ENCODE measurements at regions not wholly inside any gene's neighbourhood (a gene's known extent, or its start where the extent isn't known, plus 50 kb on each side); places are given as distances from the start of the nearest gene placed in this dataset.
"Not testable (repeated sequence)": the region's sequence is repeated elsewhere in the genome, so short reads cannot be mapped to it uniquely, and the experiment has no call there.

DNA sequence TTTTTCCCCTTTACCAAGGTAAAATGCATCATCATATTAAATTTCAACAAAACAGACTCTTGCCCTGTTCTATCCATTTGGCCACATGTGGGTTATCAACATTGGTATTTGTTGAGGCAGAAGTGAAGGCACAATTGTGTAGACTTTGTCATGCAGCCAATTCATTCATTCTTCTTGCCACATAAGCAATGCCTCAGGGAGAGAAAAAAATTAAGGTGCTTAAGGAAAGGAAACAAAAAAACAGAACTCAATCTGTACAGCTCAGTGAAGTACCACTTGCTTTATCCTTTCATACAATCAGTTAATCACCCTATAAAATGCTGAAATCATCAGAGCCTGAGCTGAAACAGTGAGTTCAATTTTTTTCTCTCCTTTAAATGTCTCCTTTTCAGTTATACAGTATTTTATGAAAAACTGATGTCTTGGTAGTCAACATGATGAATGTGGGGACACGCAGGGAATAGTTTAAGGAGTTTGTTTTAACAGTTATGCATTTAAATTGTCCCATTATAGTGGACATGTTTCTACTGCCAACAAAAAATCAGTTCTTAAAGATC lies 588.9 kb downstream of the MFSD1 start:
- CTCF ChIA-PET, result no interaction called here
- no peaks in the 10 kb centered on the region for H3K4me1 Mint-ChIP-seq (ENCODE audit: low read depth, unreplicated experiment)
- intact Hi-C loops (cut with micrococcal nuclease; ENCODE audit: unreplicated experiment), result no loop called here
- H3K4me3 Mint-ChIP-seq (ENCODE audit: unreplicated experiment), result no peak overlapping the region
- H3K27ac Mint-ChIP-seq (ENCODE audit: unreplicated experiment), result no peak overlapping the region
- Histone ChIP-seq H3K27me3 (replicated peaks; ENCODE audit: control insufficient read depth, insufficient read depth, low read length) (no peaks in the 10 kb centered on the region), H3K36me3 (ENCODE audit: control insufficient read depth, insufficient read depth, low read length) (no peaks in the 10 kb centered on the region), H3K4me1 (no peaks in the 10 kb centered on the region), H3K9me3 (no peaks in the 10 kb centered on the region), H3K4me3 (ENCODE audit: low read depth, low read length) (no peak overlapping the region)
- POLR2A ChIA-PET, result no interaction called here
- H3K36me3 Mint-ChIP-seq (ENCODE audit: insufficient read depth, unreplicated experiment), result no peaks in the 10 kb centered on the region
- no peaks in the 10 kb centered on the region for H3K9me3 Mint-ChIP-seq (ENCODE audit: unreplicated experiment)
- H3K27me3 Mint-ChIP-seq (ENCODE audit: insufficient read depth, unreplicated experiment), result peaks cover 2% of the 10 kb centered on the region
- TF ChIP-seq, protein P1, sequence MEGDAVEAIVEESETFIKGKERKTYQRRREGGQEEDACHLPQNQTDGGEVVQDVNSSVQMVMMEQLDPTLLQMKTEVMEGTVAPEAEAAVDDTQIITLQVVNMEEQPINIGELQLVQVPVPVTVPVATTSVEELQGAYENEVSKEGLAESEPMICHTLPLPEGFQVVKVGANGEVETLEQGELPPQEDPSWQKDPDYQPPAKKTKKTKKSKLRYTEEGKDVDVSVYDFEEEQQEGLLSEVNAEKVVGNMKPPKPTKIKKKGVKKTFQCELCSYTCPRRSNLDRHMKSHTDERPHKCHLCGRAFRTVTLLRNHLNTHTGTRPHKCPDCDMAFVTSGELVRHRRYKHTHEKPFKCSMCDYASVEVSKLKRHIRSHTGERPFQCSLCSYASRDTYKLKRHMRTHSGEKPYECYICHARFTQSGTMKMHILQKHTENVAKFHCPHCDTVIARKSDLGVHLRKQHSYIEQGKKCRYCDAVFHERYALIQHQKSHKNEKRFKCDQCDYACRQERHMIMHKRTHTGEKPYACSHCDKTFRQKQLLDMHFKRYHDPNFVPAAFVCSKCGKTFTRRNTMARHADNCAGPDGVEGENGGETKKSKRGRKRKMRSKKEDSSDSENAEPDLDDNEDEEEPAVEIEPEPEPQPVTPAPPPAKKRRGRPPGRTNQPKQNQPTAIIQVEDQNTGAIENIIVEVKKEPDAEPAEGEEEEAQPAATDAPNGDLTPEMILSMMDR (IDR thresholded peaks at IDR 0.05; ENCODE audit: insufficient read depth in 1 of 2, low read depth in 1 of 2, low read length in 1 of 2, severe bottlenecking in 1 of 2, unreplicated experiment in 1 of 2), result no peak
- BruUV-seq (replicated peaks), result no TSS peak
- no peak for DNase-seq

DNA sequence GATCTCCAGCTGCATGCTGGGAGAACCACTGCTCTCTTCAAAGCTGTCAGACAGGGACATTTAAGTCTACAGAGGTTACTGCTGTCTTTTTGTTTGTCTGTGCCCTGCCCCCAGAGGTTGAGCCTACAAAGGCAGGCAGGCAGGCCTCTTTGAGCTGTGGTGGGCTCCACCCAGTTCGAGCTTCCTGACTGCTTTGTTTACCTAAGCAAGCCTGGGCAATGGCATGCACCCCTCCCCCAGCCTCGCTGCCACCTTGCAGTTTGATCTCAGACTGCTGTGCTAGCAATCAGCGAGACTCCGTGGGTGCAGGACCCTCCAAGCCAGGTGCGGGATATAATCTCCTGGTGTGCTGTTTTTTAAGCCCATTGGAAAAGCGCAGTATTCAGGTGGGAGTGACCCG lies 591.0 kb upstream of the IL12A start:
- H3K36me3 Mint-ChIP-seq (ENCODE audit: insufficient read depth, unreplicated experiment); H3K9me3 Mint-ChIP-seq (ENCODE audit: unreplicated experiment); H3K4me1 Mint-ChIP-seq (ENCODE audit: low read depth, unreplicated experiment); H3K9me3 ChIP-seq; H3K4me3 ChIP-seq (ENCODE audit: low read depth, low read length); H3K27me3 Mint-ChIP-seq (ENCODE audit: insufficient read depth, unreplicated experiment); intact Hi-C loops (cut with micrococcal nuclease; ENCODE audit: unreplicated experiment); H3K4me3 Mint-ChIP-seq (ENCODE audit: unreplicated experiment); H3K27ac Mint-ChIP-seq (ENCODE audit: unreplicated experiment); CTCF ChIA-PET; H3K4me1 ChIP-seq; BruUV-seq (replicated peaks); POLR2A ChIA-PET; H3K27me3 ChIP-seq (replicated peaks; ENCODE audit: control insufficient read depth, insufficient read depth, low read length); DNase-seq; H3K36me3 ChIP-seq (ENCODE audit: control insufficient read depth, insufficient read depth, low read length): not testable (repeated sequence)

DNA sequence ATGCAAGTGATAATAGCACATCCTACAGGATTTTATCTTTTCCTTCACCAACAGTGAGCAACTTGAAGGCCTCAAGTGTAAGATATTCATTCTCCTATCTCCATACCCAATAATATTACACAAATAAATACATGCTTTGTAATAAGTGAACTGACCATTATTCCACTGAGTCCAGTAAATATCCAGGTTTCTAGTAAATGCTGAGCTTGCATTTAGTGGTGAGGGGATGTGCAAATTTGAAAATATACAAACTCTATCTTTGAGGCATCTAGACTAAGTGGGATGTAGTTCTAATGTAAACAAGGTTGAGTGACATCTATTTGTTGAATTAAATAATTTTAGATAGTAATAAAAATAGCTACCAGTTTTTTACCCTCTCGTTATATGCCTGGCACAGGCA lies 587.6 kb upstream of the IL12A start:
- ChIA-PET CTCF (no interaction called here), POLR2A (no interaction called here)
- Mint-ChIP-seq H3K4me3 (ENCODE audit: unreplicated experiment) (no peak overlapping the region), H3K27ac (ENCODE audit: unreplicated experiment) (no peak overlapping the region), H3K9me3 (ENCODE audit: unreplicated experiment) (no peaks in the 10 kb centered on the region), H3K36me3 (ENCODE audit: insufficient read depth, unreplicated experiment) (no peaks in the 10 kb centered on the region), H3K27me3 (ENCODE audit: insufficient read depth, unreplicated experiment) (peaks cover 2% of the 10 kb centered on the region), H3K4me1 (ENCODE audit: low read depth, unreplicated experiment) (no peaks in the 10 kb centered on the region)
- DNase-seq, result no peak
- intact Hi-C loops (cut with micrococcal nuclease; ENCODE audit: unreplicated experiment), result no loop called here
- TF ChIP-seq, protein P1 (IDR thresholded peaks at IDR 0.05; ENCODE audit: insufficient read depth in 1 of 2, low read depth in 1 of 2, low read length in 1 of 2, severe bottlenecking in 1 of 2, unreplicated experiment in 1 of 2), result no peak
- Histone ChIP-seq H3K4me1 (no peaks in the 10 kb centered on the region), H3K27me3 (replicated peaks; ENCODE audit: control insufficient read depth, insufficient read depth, low read length) (no peaks in the 10 kb centered on the region), H3K9me3 (no peaks in the 10 kb centered on the region), H3K4me3 (ENCODE audit: low read depth, low read length) (no peak overlapping the region), H3K36me3 (ENCODE audit: control insufficient read depth, insufficient read depth, low read length) (no peaks in the 10 kb centered on the region)
- BruUV-seq (replicated peaks), result no TSS peak

DNA sequence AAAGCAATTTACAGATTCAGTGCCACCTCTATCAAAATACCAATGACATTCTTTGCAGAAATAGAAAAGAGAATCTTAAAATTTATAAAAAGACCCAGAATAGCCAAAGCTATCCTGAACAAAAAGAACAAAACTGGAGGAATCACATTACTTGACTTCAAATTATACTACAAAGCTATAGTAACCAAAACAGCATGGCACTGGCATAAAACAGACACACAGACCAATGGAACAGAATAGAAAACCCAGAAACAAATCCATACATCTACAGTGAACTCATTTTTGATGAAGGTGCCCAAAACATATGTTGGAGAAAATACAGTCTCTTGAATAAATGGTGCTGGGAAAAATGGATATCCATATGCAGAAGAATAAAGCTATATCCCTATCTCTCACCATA lies 578.9 kb upstream of the IL12A start:
- H3K4me3 Mint-ChIP-seq (ENCODE audit: unreplicated experiment); H3K27ac Mint-ChIP-seq (ENCODE audit: unreplicated experiment); H3K27me3 Mint-ChIP-seq (ENCODE audit: insufficient read depth, unreplicated experiment); H3K36me3 Mint-ChIP-seq (ENCODE audit: insufficient read depth, unreplicated experiment); H3K27me3 ChIP-seq (replicated peaks; ENCODE audit: control insufficient read depth, insufficient read depth, low read length); POLR2A ChIA-PET; CTCF ChIA-PET; DNase-seq; intact Hi-C loops (cut with micrococcal nuclease; ENCODE audit: unreplicated experiment); H3K9me3 ChIP-seq; H3K4me1 ChIP-seq; H3K4me3 ChIP-seq (ENCODE audit: low read depth, low read length); H3K36me3 ChIP-seq (ENCODE audit: control insufficient read depth, insufficient read depth, low read length); BruUV-seq (replicated peaks); H3K9me3 Mint-ChIP-seq (ENCODE audit: unreplicated experiment); H3K4me1 Mint-ChIP-seq (ENCODE audit: low read depth, unreplicated experiment): not testable (repeated sequence)
